ENCODE measurements at regions not wholly inside any gene's neighbourhood (a gene's known extent, or its start where the extent isn't known, plus 50 kb on each side); places are given as distances from the start of the nearest gene placed in this dataset.

GRCh38 chr18:1003499-1003898, 98.8 kb downstream of the ADCYAP1 start:
- no peak for DNase-seq (ENCODE audit: low read depth)
- H3K4me3 ChIP-seq (ENCODE audit: low read length) = no peak overlapping the region
- no peak for TF ChIP-seq CTCF (conservative IDR thresholded peaks at IDR 0.05; ENCODE audit: low read length)

- no peak for TF ChIP-seq CTCF (conservative IDR thresholded peaks at IDR 0.05; ENCODE audit: low read length)
- no peak overlapping the region for H3K4me3 ChIP-seq (ENCODE audit: low read length)
- DNase-seq (ENCODE audit: low read depth) = no peak
Observed at GRCh38 chr18:1006304-1006703, 101.6 kb downstream of the ADCYAP1 start.

GRCh38 chr18:1006965-1007364, 102.3 kb downstream of the ADCYAP1 start:
- DNase-seq (ENCODE audit: low read depth) = no peak
- no peak for TF ChIP-seq CTCF (conservative IDR thresholded peaks at IDR 0.05; ENCODE audit: low read length)
- no peak overlapping the region for H3K4me3 ChIP-seq (ENCODE audit: low read length)

- H3K4me3 ChIP-seq (ENCODE audit: low read length) = no peak overlapping the region
- no peak for TF ChIP-seq CTCF (conservative IDR thresholded peaks at IDR 0.05; ENCODE audit: low read length)
Observed at GRCh38 chr18:1011349-1011748, 106.7 kb downstream of the ADCYAP1 start.

GRCh38 chr18:1012775-1013174, 108.1 kb downstream of the ADCYAP1 start:
- DNase-seq (ENCODE audit: low read depth) = no peak
- H3K4me3 ChIP-seq (ENCODE audit: low read length) = no peak overlapping the region
- no peak for TF ChIP-seq CTCF (conservative IDR thresholded peaks at IDR 0.05; ENCODE audit: low read length)

More at GRCh38 chr18:1011349-1011748, 106.7 kb downstream of the ADCYAP1 start:
- peak; percentile 45 for DNase-seq (ENCODE audit: low read depth)

- DNase-seq (ENCODE audit: low read depth) = no peak
- no peak for TF ChIP-seq CTCF (conservative IDR thresholded peaks at IDR 0.05; ENCODE audit: low read length)
- no peak overlapping the region for H3K4me3 ChIP-seq (ENCODE audit: low read length)
Observed at GRCh38 chr18:1013951-1014350, 109.3 kb downstream of the ADCYAP1 start.

GRCh38 chr18:1014509-1014908, 109.8 kb downstream of the ADCYAP1 start:
- TF ChIP-seq CTCF (conservative IDR thresholded peaks at IDR 0.05; ENCODE audit: low read length) = no peak
- DNase-seq (ENCODE audit: low read depth) = peak; percentile 51
- H3K4me3 ChIP-seq (ENCODE audit: low read length) = no peak overlapping the region

All from AG10803 (cell line).